Activated CD4-positive, alpha-beta T cell treated with anti-CD3 and anti-CD28 coated beads, Interleukin-2, amount 10 ng/mL, durations not matched to agents 24 days and 14 days (primary cell): ENCODE measurements at regions not wholly inside any gene's neighbourhood (a gene's known extent, or its start where the extent isn't known, plus 50 kb on each side); places are given as distances from the start of the nearest gene placed in this dataset.

ENCODE experiments used
- DNase-seq: peaks from one replicate; pipeline ENCODE4 v3.0.0; 2022
- H3K27ac Mint-ChIP-seq: one replicate; pipeline ENCODE4 v1.8.0; 2022; ENCODE audit warnings: mild to moderate bottlenecking, mixed read lengths
- H3K27me3 Mint-ChIP-seq: one replicate; pipeline ENCODE4 v1.8.0; 2022; ENCODE audit warnings: mixed read lengths
- H3K36me3 Mint-ChIP-seq: one replicate; pipeline ENCODE4 v1.8.0; 2022; ENCODE audit warnings: low read depth, mild to moderate bottlenecking, mixed read lengths
- H3K4me1 Mint-ChIP-seq: one replicate; pipeline ENCODE4 v1.8.0; 2021; ENCODE audit warnings: mixed read lengths
- H3K4me3 Mint-ChIP-seq: one replicate; pipeline ENCODE4 v1.8.0; 2022; ENCODE audit warnings: mild to moderate bottlenecking, moderate library complexity, mixed read lengths
- H3K9me3 Mint-ChIP-seq: one replicate; pipeline ENCODE4 v1.8.0; 2021; ENCODE audit warnings: mixed read lengths
- intact Hi-C: fragments of 100-400 bp; cut with micrococcal nuclease; formaldehyde crosslinking; loops from one replicate; pipeline ENCODE4 v1.15.1; 2023

- no peak overlapping the region for H3K4me3 Mint-ChIP-seq
- H3K4me1 Mint-ChIP-seq = no peaks in the 10 kb centered on the region
- intact Hi-C loops = no loop called here
- DNase-seq = no peak
- no peak overlapping the region for H3K27ac Mint-ChIP-seq
- no peaks in the 10 kb centered on the region for H3K36me3 Mint-ChIP-seq
- H3K27me3 Mint-ChIP-seq = peaks cover 9% of the 10 kb centered on the region
- no peaks in the 10 kb centered on the region for H3K9me3 Mint-ChIP-seq
These were observed 55.9 kb downstream of the ZBTB18 start for GRCh38 chr1:244106837-244107493.

- intact Hi-C loops = no loop called here
- Mint-ChIP-seq H3K27me3 (peaks cover 7% of the 10 kb centered on the region), H3K36me3 (no peaks in the 10 kb centered on the region), H3K4me3 (no peak overlapping the region), H3K9me3 (no peaks in the 10 kb centered on the region), H3K27ac (no peak overlapping the region), H3K4me1 (no peaks in the 10 kb centered on the region)
- no peak for DNase-seq
These were observed 59.9 kb downstream of the ZBTB18 start for GRCh38 chr1:244111027-244111426.

GRCh38 chr1:244112041-244112440 lies 61.0 kb downstream of the ZBTB18 start:
- Mint-ChIP-seq H3K4me3 (no peak overlapping the region), H3K27ac (no peak overlapping the region), H3K36me3 (no peaks in the 10 kb centered on the region), H3K4me1 (no peaks in the 10 kb centered on the region), H3K9me3 (no peaks in the 10 kb centered on the region), H3K27me3 (peaks cover 7% of the 10 kb centered on the region)
- DNase-seq = no peak
- intact Hi-C loops = no loop called here

- intact Hi-C loops = no loop called here
- no peak for DNase-seq
- Mint-ChIP-seq H3K9me3 (no peaks in the 10 kb centered on the region), H3K4me3 (no peak overlapping the region), H3K4me1 (no peaks in the 10 kb centered on the region), H3K27me3 (peaks cover 7% of the 10 kb centered on the region), H3K27ac (no peak overlapping the region), H3K36me3 (no peaks in the 10 kb centered on the region)
These were observed 61.6 kb downstream of the ZBTB18 start for GRCh38 chr1:244112636-244113035.

GRCh38 chr1:244113532-244114320 lies 62.6 kb downstream of the ZBTB18 start:
- intact Hi-C loops = no loop called here
- no peak for DNase-seq
- H3K4me1 Mint-ChIP-seq = no peaks in the 10 kb centered on the region
- no peak overlapping the region for H3K4me3 Mint-ChIP-seq
- H3K36me3 Mint-ChIP-seq = no peaks in the 10 kb centered on the region
- no peak overlapping the region for H3K27ac Mint-ChIP-seq
- H3K27me3 Mint-ChIP-seq = peaks cover 7% of the 10 kb centered on the region
- no peaks in the 10 kb centered on the region for H3K9me3 Mint-ChIP-seq

- no peaks in the 10 kb centered on the region for H3K4me1 Mint-ChIP-seq
- no peak overlapping the region for H3K27ac Mint-ChIP-seq
- no peaks in the 10 kb centered on the region for H3K9me3 Mint-ChIP-seq
- H3K4me3 Mint-ChIP-seq = no peak overlapping the region
- H3K27me3 Mint-ChIP-seq = peaks cover 6% of the 10 kb centered on the region
- H3K36me3 Mint-ChIP-seq = no peaks in the 10 kb centered on the region
- DNase-seq = no peak
- intact Hi-C loops = no loop called here
These were observed 63.8 kb downstream of the ZBTB18 start for GRCh38 chr1:244114892-244115291.

GRCh38 chr1:244116946-244117345 lies 65.9 kb downstream of the ZBTB18 start:
- H3K27ac Mint-ChIP-seq = no peak overlapping the region

GRCh38 chr1:244118109-244118761 lies 67.2 kb downstream of the ZBTB18 start:
- H3K4me3 Mint-ChIP-seq = no peak overlapping the region
- no peak overlapping the region for H3K27ac Mint-ChIP-seq
- DNase-seq = no peak
- H3K9me3 Mint-ChIP-seq = no peaks in the 10 kb centered on the region
- no peaks in the 10 kb centered on the region for H3K36me3 Mint-ChIP-seq
- H3K4me1 Mint-ChIP-seq = no peaks in the 10 kb centered on the region
- intact Hi-C loops = no loop called here
- peaks cover 12% of the 10 kb centered on the region for H3K27me3 Mint-ChIP-seq

More at GRCh38 chr1:244116946-244117345, 65.9 kb downstream of the ZBTB18 start:
- Mint-ChIP-seq H3K9me3 (no peaks in the 10 kb centered on the region), H3K27me3 (peaks cover 7% of the 10 kb centered on the region), H3K4me1 (no peaks in the 10 kb centered on the region), H3K36me3 (no peaks in the 10 kb centered on the region), H3K4me3 (no peak overlapping the region)
- DNase-seq = no peak
- intact Hi-C loops = no loop called here

GRCh38 chr1:244128591-244129383 lies 77.7 kb downstream of the ZBTB18 start:
- intact Hi-C loops = no loop called here
- no peak overlapping the region for H3K4me3 Mint-ChIP-seq
- H3K4me1 Mint-ChIP-seq = no peaks in the 10 kb centered on the region
- H3K27ac Mint-ChIP-seq = no peak overlapping the region
- H3K27me3 Mint-ChIP-seq = peaks cover 18% of the 10 kb centered on the region
- H3K36me3 Mint-ChIP-seq = no peaks in the 10 kb centered on the region
- no peak for DNase-seq
- no peaks in the 10 kb centered on the region for H3K9me3 Mint-ChIP-seq

GRCh38 chr1:244137276-244137675 lies 86.2 kb downstream of the ZBTB18 start:
- peaks cover 7% of the 10 kb centered on the region for H3K27me3 Mint-ChIP-seq
- H3K4me1 Mint-ChIP-seq = peaks cover 9% of the 10 kb centered on the region
- no peak for DNase-seq
- H3K4me3 Mint-ChIP-seq = peak overlapping the region; percentile 61
- H3K9me3 Mint-ChIP-seq = no peaks in the 10 kb centered on the region
- intact Hi-C loops = no loop called here
- H3K36me3 Mint-ChIP-seq = no peaks in the 10 kb centered on the region
- no peak overlapping the region for H3K27ac Mint-ChIP-seq

- H3K9me3 Mint-ChIP-seq = no peaks in the 10 kb centered on the region
- H3K4me3 Mint-ChIP-seq = peak overlapping the region; percentile 61
- no peaks in the 10 kb centered on the region for H3K36me3 Mint-ChIP-seq
- no peak overlapping the region for H3K27ac Mint-ChIP-seq
- intact Hi-C loops = no loop called here
- H3K27me3 Mint-ChIP-seq = peaks cover 4% of the 10 kb centered on the region
- H3K4me1 Mint-ChIP-seq = peaks cover 9% of the 10 kb centered on the region
- DNase-seq = peak; percentile 64
These were observed 86.6 kb downstream of the ZBTB18 start for GRCh38 chr1:244137725-244138124.

GRCh38 chr1:244138399-244138798 lies 87.3 kb downstream of the ZBTB18 start:
- Mint-ChIP-seq H3K27ac (no peak overlapping the region), H3K9me3 (no peaks in the 10 kb centered on the region), H3K27me3 (peaks cover 4% of the 10 kb centered on the region), H3K4me3 (no peak overlapping the region), H3K4me1 (peaks cover 9% of the 10 kb centered on the region), H3K36me3 (no peaks in the 10 kb centered on the region)
- intact Hi-C loops = no loop called here
- no peak for DNase-seq

GRCh38 chr1:244139655-244140054 lies 88.6 kb downstream of the ZBTB18 start:
- intact Hi-C loops = no loop called here

More at GRCh38 chr1:244139655-244140054, 88.6 kb downstream of the ZBTB18 start:
- H3K4me3 Mint-ChIP-seq = no peak overlapping the region
- H3K4me1 Mint-ChIP-seq = peaks cover 9% of the 10 kb centered on the region
- peaks cover 4% of the 10 kb centered on the region for H3K27me3 Mint-ChIP-seq
- H3K9me3 Mint-ChIP-seq = no peaks in the 10 kb centered on the region
- H3K36me3 Mint-ChIP-seq = no peaks in the 10 kb centered on the region
- DNase-seq = no peak
- no peak overlapping the region for H3K27ac Mint-ChIP-seq
